ENCODE measurements at regions not wholly inside any gene's neighbourhood (a gene's known extent, or its start where the extent isn't known, plus 50 kb on each side); places are given as distances from the start of the nearest gene placed in this dataset.
A peak's percentile ranks its signal among the peaks of the same experiment; 100 is the strongest.

GRCh38 chr20:36093025-36093803 is 61.3 kb upstream of the EPB41L1 start:
- Histone ChIP-seq H3K27ac (ENCODE audit: low read length) (peak overlapping the region; percentile 61), H3K4me3 (ENCODE audit: low read length) (peak overlapping the region; percentile 77), H3K27me3 (ENCODE audit: control insufficient read depth, insufficient read depth, low read length) (peaks cover 10% of the 10 kb centered on the region), H3K36me3 (ENCODE audit: control insufficient read depth, insufficient read depth, low read length) (no peaks in the 10 kb centered on the region), H3K4me1 (ENCODE audit: control insufficient read depth, insufficient read depth, low read length) (peaks cover 36% of the 10 kb centered on the region), H3K9me3 (ENCODE audit: control insufficient read depth, low read depth, low read length) (no peaks in the 10 kb centered on the region)
- DNase-seq = peak; percentile 45 to 75
- no CpG with 5 or more reads among the region's 78 CpGs for WGBS (ENCODE audit: insufficient coverage, low lambda C conversion rate)

- H3K4me1 ChIP-seq (ENCODE audit: control insufficient read depth, insufficient read depth, low read length) = peaks cover 41% of the 10 kb centered on the region
- no CpG with 5 or more reads among the region's 2 CpGs for WGBS (ENCODE audit: insufficient coverage, low lambda C conversion rate)
- no peaks in the 10 kb centered on the region for H3K36me3 ChIP-seq (ENCODE audit: control insufficient read depth, insufficient read depth, low read length)
- peak overlapping the region; percentile 61 for H3K27ac ChIP-seq (ENCODE audit: low read length)
- H3K4me3 ChIP-seq (ENCODE audit: low read length) = peak overlapping the region; percentile 77
- no peak for DNase-seq
- peaks cover 10% of the 10 kb centered on the region for H3K27me3 ChIP-seq (ENCODE audit: control insufficient read depth, insufficient read depth, low read length)
- no peaks in the 10 kb centered on the region for H3K9me3 ChIP-seq (ENCODE audit: control insufficient read depth, low read depth, low read length)
Observed at GRCh38 chr20:36093804-36094145, 60.8 kb upstream of the EPB41L1 start.

- peak overlapping the region; percentile 13 for H3K27ac ChIP-seq (ENCODE audit: low read length)
- H3K4me3 ChIP-seq (ENCODE audit: low read length) = no peak overlapping the region
- 33% methylated on average over 1 of the region's 6 CpGs for WGBS (ENCODE audit: insufficient coverage, low lambda C conversion rate)
- DNase-seq = no peak
- H3K9me3 ChIP-seq (ENCODE audit: control insufficient read depth, low read depth, low read length) = no peaks in the 10 kb centered on the region
- peaks cover 10% of the 10 kb centered on the region for H3K27me3 ChIP-seq (ENCODE audit: control insufficient read depth, insufficient read depth, low read length)
- peaks cover 41% of the 10 kb centered on the region for H3K4me1 ChIP-seq (ENCODE audit: control insufficient read depth, insufficient read depth, low read length)
- H3K36me3 ChIP-seq (ENCODE audit: control insufficient read depth, insufficient read depth, low read length) = no peaks in the 10 kb centered on the region
Observed at GRCh38 chr20:36094497-36094896, 60.0 kb upstream of the EPB41L1 start.

GRCh38 chr20:36096435-36096834 is 58.1 kb upstream of the EPB41L1 start:
- Histone ChIP-seq H3K4me1 (ENCODE audit: control insufficient read depth, insufficient read depth, low read length) (peaks cover 46% of the 10 kb centered on the region), H3K9me3 (ENCODE audit: control insufficient read depth, low read depth, low read length) (no peaks in the 10 kb centered on the region), H3K4me3 (ENCODE audit: low read length) (no peak overlapping the region), H3K36me3 (ENCODE audit: control insufficient read depth, insufficient read depth, low read length) (no peaks in the 10 kb centered on the region), H3K27ac (ENCODE audit: low read length) (peak overlapping the region; percentile 72), H3K27me3 (ENCODE audit: control insufficient read depth, insufficient read depth, low read length) (peaks cover 10% of the 10 kb centered on the region)
- no peak for DNase-seq

DNA sequence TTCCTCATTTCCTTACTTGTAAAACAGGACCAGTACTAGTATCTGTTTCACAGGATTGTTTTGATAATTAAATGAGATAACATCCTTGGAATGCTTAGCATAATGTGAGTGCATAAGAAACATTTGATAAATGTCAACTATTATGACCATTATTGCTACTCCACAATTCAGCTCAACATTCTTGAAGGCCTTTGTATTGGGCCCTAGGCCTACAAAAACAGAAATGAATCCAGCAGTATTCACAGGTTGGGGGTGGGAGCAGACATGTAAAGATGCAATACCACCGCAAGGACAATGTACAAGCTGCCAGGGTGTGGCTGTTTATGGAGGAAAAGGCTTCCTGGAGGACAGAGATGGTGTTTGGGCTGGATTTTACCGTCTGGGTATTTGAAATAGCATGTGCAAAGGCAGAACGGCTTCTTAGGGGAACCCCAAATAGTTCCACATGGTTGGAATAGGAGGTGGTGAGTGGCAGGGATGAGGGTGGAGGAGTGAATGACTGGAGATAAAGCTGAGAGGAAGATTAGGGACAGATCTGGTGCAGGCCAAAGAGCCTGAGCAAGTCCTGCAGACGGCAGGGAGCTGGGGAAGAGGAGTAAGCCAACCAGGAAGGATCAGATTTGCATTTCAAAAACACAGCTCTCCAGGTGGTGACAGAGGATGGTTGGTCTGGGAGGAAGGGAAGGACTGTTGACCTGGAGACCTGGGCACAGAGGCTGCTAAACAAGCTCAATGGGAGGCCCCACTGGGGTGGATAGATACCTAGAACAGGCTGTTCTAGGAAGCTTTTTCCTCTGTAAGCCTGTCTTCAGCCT is 57.0 kb upstream of the EPB41L1 start:
- H3K27me3 ChIP-seq (ENCODE audit: control insufficient read depth, insufficient read depth, low read length) = peaks cover 4% of the 10 kb centered on the region
- H3K4me3 ChIP-seq (ENCODE audit: low read length) = no peak overlapping the region
- H3K9me3 ChIP-seq (ENCODE audit: control insufficient read depth, low read depth, low read length) = no peaks in the 10 kb centered on the region
- H3K4me1 ChIP-seq (ENCODE audit: control insufficient read depth, insufficient read depth, low read length) = peaks cover 50% of the 10 kb centered on the region
- WGBS (ENCODE audit: insufficient coverage, low lambda C conversion rate) = 31% methylated on average over 3 of the region's 4 CpGs
- peak overlapping the region; percentile 72 for H3K27ac ChIP-seq (ENCODE audit: low read length)
- DNase-seq = peak; percentile 40 to 78
- no peaks in the 10 kb centered on the region for H3K36me3 ChIP-seq (ENCODE audit: control insufficient read depth, insufficient read depth, low read length)

DNA sequence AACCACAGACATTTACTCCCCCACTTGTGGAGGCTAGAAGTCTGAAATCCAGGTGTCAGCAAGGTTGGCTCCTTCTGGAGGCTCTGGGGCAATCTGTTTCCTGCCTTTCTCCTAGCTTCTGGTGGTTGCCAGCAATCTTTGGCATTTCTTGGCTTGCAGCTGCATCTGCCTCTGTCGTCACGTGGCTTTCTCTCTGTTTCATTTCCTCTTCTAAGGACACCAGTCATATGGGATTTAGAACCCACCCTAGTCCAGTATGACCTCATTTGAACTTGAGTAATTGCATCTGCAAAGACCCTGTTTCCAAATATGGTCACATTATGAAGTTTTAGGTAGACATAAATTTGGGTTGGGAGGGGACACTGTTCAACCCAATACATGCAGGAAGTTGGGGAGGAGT is 56.2 kb upstream of the EPB41L1 start:
- H3K36me3 ChIP-seq (ENCODE audit: control insufficient read depth, insufficient read depth, low read length) = no peaks in the 10 kb centered on the region
- peak in 1 of 2 donors; percentile 50 for DNase-seq
- H3K4me3 ChIP-seq (ENCODE audit: low read length) = no peak overlapping the region
- WGBS (ENCODE audit: insufficient coverage, low lambda C conversion rate) = 40% methylated on average over 2 of the region's 2 CpGs
- peak overlapping the region; percentile 72 for H3K27ac ChIP-seq (ENCODE audit: low read length)
- no peaks in the 10 kb centered on the region for H3K27me3 ChIP-seq (ENCODE audit: control insufficient read depth, insufficient read depth, low read length)
- H3K4me1 ChIP-seq (ENCODE audit: control insufficient read depth, insufficient read depth, low read length) = peaks cover 57% of the 10 kb centered on the region
- no peaks in the 10 kb centered on the region for H3K9me3 ChIP-seq (ENCODE audit: control insufficient read depth, low read depth, low read length)

DNA sequence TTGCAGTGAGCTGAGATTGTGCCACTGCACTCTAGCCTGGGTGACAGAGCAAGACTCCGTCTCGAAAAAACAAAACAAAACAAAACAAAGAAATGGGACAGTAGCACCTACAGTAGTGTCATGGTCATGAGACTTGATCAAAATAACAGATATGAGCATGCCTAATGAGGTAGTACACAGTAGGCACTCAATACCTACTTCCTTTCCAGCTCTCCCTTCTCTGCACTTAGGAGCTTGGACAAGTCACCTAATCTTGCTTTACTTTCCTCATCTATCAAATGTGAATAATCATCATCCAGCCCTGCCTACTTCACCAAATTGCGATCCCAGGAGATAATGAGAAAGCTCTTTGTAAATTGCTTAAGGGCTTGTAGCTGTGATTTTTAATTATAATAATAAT is 55.4 kb upstream of the EPB41L1 start:
- Histone ChIP-seq H3K4me3 (ENCODE audit: low read length) (no peak overlapping the region), H3K36me3 (ENCODE audit: control insufficient read depth, insufficient read depth, low read length) (no peaks in the 10 kb centered on the region), H3K4me1 (ENCODE audit: control insufficient read depth, insufficient read depth, low read length) (peaks cover 63% of the 10 kb centered on the region), H3K27ac (ENCODE audit: low read length) (no peak overlapping the region), H3K9me3 (ENCODE audit: control insufficient read depth, low read depth, low read length) (no peaks in the 10 kb centered on the region), H3K27me3 (ENCODE audit: control insufficient read depth, insufficient read depth, low read length) (no peaks in the 10 kb centered on the region)
- DNase-seq = no peak
- 90% methylated on average over 2 of the region's 3 CpGs for WGBS (ENCODE audit: insufficient coverage, low lambda C conversion rate)

- no CpG with 5 or more reads among the region's 3 CpGs for WGBS (ENCODE audit: insufficient coverage, low lambda C conversion rate)
- peak in 1 of 2 donors; percentile 53 for DNase-seq
- peaks cover 71% of the 10 kb centered on the region for H3K4me1 ChIP-seq (ENCODE audit: control insufficient read depth, insufficient read depth, low read length)
- no peaks in the 10 kb centered on the region for H3K9me3 ChIP-seq (ENCODE audit: control insufficient read depth, low read depth, low read length)
- H3K36me3 ChIP-seq (ENCODE audit: control insufficient read depth, insufficient read depth, low read length) = no peaks in the 10 kb centered on the region
- no peaks in the 10 kb centered on the region for H3K27me3 ChIP-seq (ENCODE audit: control insufficient read depth, insufficient read depth, low read length)
- peak overlapping the region; percentile 26 for H3K27ac ChIP-seq (ENCODE audit: low read length)
- no peak overlapping the region for H3K4me3 ChIP-seq (ENCODE audit: low read length)
Observed at GRCh38 chr20:36101192-36101591, 53.3 kb upstream of the EPB41L1 start.

DNA sequence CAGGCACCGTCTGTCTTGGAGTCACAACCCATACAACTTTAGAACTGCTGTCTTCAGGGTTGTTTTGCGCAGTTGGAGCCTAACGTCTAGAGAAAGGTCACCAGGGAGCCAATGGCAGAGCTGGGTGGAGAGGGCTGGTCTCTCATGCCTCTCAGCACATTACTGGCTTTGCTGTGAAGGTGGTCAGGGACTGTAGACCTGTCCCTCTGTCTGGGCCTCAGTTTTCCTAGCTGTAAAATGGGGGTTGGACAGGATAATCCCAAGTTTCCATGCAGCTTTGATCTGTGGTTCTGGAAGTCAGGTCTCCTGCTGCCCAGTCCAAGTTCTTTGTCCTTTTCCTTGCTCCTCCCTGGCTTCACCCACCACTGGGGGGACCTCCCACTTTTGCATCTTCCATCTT is 52.2 kb upstream of the EPB41L1 start:
- no peaks in the 10 kb centered on the region for H3K27me3 ChIP-seq (ENCODE audit: control insufficient read depth, insufficient read depth, low read length)
- no peak for DNase-seq
- no CpG with 5 or more reads among the region's 3 CpGs for WGBS (ENCODE audit: insufficient coverage, low lambda C conversion rate)
- H3K4me1 ChIP-seq (ENCODE audit: control insufficient read depth, insufficient read depth, low read length) = peaks cover 67% of the 10 kb centered on the region
- no peaks in the 10 kb centered on the region for H3K9me3 ChIP-seq (ENCODE audit: control insufficient read depth, low read depth, low read length)
- no peak overlapping the region for H3K4me3 ChIP-seq (ENCODE audit: low read length)
- H3K36me3 ChIP-seq (ENCODE audit: control insufficient read depth, insufficient read depth, low read length) = no peaks in the 10 kb centered on the region
- H3K27ac ChIP-seq (ENCODE audit: low read length) = no peak overlapping the region

- peak; percentile 77 to 86 for DNase-seq
- WGBS (ENCODE audit: insufficient coverage, low lambda C conversion rate) = no CpG with 5 or more reads among the region's 4 CpGs
- Histone ChIP-seq H3K27me3 (ENCODE audit: control insufficient read depth, insufficient read depth, low read length) (no peaks in the 10 kb centered on the region), H3K4me3 (ENCODE audit: low read length) (no peak overlapping the region), H3K9me3 (ENCODE audit: control insufficient read depth, low read depth, low read length) (no peaks in the 10 kb centered on the region), H3K27ac (ENCODE audit: low read length) (peak overlapping the region; percentile 21), H3K36me3 (ENCODE audit: control insufficient read depth, insufficient read depth, low read length) (no peaks in the 10 kb centered on the region), H3K4me1 (ENCODE audit: control insufficient read depth, insufficient read depth, low read length) (peaks cover 62% of the 10 kb centered on the region)
Observed at GRCh38 chr20:36102809-36103596, 51.5 kb upstream of the EPB41L1 start.

All from large intestine (tissue), 3 donors.